ENCODE measurements at regions not wholly inside any gene's neighbourhood (a gene's known extent, or its start where the extent isn't known, plus 50 kb on each side); places are given as distances from the start of the nearest gene placed in this dataset.

- no peak for TF ChIP-seq POLR2A (IDR thresholded peaks at IDR 0.05; ENCODE audit: low read depth, low read length)
- TF ChIP-seq POLR2AphosphoS5 (IDR thresholded peaks at IDR 0.05; ENCODE audit: low read depth, low read length): no peak
These were observed 99.1 kb upstream of the IRAK1BP1 start for GRCh38 chr6:78768271-78768670.
